GM18498 (cell line): ENCODE measurements at regions not wholly inside any gene's neighbourhood (a gene's known extent, or its start where the extent isn't known, plus 50 kb on each side); places are given as distances from the start of the nearest gene placed in this dataset.

Source experiments
- ATAC-seq: cut with Tn5 transposase; IDR thresholded peaks from one replicate; pipeline ENCODE4 v1.9.1; 2021; ENCODE audit warnings: mild to moderate bottlenecking, moderate library complexity; ENCODE audit not compliant: unreplicated experiment

DNA sequence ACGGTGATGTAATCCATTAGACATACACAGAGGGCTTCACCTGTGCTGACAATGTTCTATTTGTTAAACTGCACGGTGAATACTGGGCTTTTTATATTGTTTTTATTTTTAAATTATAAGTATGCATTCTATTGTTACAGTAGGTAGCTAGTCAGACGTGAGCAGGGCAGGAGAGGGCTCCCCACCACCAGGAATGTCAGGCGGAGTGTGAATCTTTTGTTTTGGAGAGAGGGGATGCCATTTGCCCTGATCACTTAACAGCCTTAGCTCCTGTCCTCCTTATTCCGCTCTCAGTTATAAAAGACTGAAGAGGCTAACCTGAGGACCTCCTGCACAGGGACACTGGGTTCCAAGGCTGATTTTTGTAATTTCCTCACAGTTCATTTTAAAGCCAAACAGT is 151.6 kb upstream of the TAPT1 start:
- no peak for ATAC-seq

GRCh38 chr4:16365036-16365569 is 138.8 kb upstream of the TAPT1 start:
- no peak for ATAC-seq

- ATAC-seq: no peak
These were observed 134.5 kb upstream of the TAPT1 start for GRCh38 chr4:16360694-16361262.

DNA sequence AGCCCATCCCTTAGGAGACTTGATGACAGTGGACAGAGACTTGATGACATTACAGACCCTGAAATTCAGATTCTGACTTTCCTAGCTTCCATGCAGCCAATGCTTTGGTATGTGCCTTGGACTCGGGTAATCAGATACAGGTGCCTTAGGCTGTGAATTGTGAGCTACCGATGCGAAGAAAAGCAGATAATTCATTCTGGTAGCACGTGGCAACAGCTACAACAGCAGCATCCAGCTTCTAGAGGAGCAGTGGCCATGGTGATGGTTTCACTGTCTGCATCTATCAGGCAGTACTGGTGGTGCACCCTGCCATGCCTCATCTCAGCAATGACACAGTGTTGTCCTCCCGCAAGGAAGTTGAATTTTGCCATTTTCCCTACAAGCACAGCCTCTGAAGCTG is 126.9 kb upstream of the TAPT1 start:
- no peak for ATAC-seq

DNA sequence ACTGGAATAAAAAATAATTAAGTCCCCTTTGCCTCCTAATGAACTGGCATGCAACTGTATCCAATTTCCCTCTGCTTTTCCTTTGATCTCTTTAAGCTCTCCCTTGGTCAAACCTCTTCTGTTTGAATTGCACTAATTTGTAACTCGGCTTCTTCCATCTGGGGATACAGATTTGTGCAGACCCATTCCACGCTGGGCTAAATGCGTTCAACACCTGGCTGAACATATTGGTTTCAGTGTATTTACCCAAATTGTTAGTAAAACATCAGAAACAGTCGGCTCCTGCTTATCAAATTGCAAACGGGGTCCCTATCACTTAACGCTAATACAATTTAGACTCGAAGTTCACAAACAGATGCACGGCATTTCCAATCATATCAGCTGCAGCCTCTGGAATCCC is 124.9 kb upstream of the TAPT1 start:
- ATAC-seq: no peak

DNA sequence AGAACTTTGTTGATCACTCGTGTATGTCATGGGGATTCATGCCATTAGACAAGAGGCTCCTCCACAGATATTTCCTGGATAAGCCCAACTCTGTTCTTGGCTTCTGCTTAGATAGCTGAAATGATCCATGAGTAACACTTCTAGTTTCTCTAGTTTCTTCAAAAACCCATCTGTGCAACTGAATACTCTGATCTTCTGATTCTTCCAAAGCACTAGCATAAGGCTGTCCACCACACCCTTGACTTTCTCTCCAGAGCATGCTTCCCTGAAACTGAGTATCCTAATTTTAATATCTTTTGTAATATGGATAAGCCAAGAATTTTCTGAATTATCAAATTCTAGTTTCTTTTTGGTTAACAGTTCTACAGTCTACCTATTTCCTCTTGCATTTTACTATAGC is 118.6 kb upstream of the TAPT1 start:
- no peak for ATAC-seq

DNA sequence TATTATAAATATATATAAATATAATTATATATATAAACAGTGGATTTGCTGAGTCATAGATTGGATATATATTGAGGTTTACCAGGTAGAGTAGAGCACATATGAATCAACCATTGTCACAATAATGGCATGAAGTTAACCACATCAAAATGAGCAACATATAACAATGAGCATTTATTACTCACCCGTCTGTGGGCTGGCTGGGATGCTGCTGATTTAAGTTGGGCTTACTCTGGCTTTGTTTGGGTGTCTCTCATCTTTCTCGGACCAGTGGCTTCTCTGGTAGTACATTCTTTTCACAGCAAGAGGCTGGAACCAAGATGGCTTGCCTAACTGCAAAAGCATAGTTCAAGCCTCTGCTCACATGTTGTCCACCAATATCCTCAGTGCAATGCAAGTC is 111.7 kb upstream of the TAPT1 start:
- no peak for ATAC-seq

GRCh38 chr4:16334601-16335000 is 108.3 kb upstream of the TAPT1 start:
- no peak for ATAC-seq

DNA sequence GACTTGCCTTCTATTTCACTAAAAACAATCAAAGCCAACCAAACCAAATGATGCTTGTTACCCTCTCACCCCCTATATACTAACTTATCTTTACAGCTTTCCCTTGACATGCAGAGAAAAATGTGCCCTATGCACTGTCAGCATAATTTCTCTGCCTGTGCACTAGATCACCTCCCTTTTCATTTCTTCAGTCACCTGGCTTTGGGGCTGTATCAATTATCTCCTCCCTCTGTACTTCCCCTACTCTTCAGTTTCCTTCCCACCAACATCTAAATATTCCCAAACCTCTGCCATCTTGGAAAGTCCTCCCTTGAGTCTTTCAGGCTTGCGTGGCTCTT is 103.5 kb upstream of the TAPT1 start:
- no peak for ATAC-seq

- ATAC-seq: no peak
These were observed 103.0 kb upstream of the TAPT1 start for GRCh38 chr4:16329125-16329796.

GRCh38 chr4:16322183-16322582 is 95.9 kb upstream of the TAPT1 start:
- no peak for ATAC-seq

DNA sequence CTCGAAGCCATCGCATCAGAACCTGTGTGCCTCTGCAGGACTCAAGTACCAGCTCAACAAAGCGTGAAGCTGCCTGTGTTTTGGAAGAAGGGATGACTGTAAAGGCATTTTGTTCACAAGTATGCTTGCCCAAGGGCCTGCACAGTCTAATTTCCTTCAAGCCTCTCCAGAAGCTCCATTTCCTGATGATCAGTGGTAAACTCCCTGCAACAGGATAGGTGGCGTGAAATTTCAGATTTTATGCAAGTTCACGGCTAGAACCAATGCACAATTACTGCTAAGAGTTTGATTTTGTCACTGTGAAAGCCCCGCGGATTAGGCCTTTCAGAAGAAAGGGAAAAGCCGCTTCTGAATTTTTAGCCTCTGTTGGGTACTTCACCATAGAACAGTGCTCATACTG is 89.2 kb upstream of the TAPT1 start:
- no peak for ATAC-seq

DNA sequence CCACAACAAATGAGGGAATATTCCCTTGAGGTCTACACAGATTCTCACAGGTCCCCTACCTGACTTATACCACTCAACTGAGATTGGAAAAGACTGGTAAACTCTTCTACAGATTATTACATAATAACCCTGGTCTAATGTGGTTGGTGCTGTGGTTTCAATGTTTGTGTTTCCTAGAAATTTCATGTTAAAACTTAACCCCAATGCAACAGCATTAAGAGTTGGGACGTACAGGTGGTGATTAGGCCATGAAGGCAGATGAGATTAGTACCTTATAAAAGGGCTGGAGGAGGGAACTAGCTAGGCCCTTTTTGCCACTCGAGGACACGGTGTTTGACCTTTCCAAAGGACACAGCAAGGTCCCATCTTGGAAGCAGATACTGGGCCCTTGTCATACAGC is 84.3 kb upstream of the TAPT1 start:
- no peak for ATAC-seq

DNA sequence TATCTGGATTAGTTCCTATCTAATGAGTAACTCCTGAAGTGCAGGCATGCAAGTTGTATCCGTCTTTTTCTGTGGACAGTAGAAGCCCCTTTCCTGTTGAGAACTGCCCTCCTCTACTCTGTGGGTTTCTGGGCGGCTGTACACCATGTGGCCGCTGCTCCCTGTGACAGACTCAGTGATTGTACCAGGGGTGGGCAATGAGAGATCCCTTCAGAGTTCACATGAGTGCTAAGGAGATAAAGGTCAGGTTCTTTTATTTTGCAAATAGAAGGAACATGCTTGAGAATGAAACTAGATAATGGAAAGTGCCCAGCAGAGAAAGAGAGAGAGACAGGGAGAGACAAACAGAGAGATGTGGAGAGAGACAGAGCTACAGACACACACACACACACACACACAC is 76.4 kb upstream of the TAPT1 start:
- ATAC-seq: no peak

DNA sequence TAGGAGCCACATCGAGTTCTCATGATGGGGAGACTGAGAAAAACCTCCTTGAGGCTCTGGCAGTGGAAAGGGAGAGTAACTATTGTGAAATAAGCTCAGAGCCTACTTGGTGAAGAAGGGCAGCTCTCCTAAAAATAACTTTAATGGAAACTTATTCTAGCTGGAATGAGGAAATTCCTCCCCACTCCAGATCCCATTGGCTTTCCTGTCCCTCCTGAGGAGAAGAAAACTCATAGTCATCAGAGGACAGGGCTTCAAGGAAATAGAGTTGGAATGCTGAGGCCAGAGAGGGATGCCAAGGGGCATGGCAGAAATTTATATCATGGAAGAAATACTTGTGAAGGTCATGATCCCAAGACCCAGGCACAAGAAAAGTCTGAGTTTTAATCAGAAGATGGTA is 70.7 kb upstream of the TAPT1 start:
- ATAC-seq: no peak

- ATAC-seq: no peak
These were observed 68.2 kb upstream of the TAPT1 start for GRCh38 chr4:16294455-16294854.

DNA sequence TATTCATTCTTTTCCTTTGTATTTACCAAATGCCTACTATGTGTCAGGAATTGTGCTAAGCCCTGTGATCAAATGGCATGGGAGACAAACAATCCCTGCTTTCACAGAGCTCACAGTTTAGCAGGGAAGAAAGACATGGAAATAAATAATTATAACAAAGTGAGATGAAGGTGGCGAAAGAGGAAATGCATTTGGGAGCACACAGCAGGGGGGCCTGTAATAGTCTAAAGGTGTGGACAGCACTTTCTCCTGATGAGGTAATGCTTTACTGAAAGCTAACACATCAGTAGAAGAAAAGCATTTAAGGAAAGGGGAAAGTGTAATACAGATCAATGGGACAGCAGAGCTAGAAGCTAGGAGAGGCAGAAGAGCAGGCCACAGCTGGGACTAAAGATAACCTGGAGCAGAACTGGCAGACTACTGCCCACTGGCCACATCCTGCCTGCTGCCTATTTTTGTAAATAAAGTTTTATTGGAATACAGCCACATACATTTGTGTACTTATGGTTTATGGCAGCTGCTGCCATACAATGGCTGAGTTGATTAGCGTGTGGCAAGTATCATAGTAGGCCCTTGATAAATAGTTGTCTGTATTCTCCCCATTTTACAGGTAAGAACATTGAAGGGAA is 67.1 kb upstream of the TAPT1 start:
- ATAC-seq: no peak

- ATAC-seq: no peak
These were observed 66.3 kb upstream of the TAPT1 start for GRCh38 chr4:16292585-16292984.

DNA sequence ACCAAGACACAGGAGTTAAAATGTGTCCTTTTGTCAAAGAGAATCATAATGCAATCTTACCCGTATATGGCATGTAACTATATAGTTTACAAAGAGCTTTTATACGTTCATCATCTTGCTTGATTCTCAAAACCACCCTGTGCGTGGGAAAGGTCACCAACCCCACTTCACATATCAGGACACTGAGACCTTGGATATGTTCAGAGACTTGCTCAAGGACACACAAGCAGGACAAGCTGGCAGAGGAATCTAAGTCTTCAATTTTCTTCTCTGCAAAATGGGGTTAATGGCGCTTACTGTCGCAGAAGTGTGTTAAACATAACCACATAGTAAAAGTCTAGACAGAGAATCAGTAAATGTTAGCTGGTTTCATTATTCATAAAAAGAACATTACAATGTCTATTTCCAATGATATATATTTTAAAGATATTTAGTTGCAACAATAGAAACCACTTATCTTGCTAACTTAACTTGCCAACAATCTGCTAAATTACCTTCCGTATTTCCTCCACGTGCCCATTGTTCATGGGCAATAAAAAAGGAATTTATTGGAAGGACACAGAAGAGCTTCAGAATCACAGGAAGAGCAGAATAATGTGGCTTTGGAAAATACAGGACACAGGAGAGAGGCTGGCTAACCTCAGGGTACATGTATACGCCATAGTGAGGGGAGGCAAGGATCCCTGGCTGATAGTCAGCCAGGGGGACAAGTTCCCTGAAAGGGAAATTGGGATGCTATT is 64.6 kb upstream of the TAPT1 start:
- ATAC-seq: no peak

- ATAC-seq: no peak
These were observed 63.8 kb upstream of the TAPT1 start for GRCh38 chr4:16289897-16290554.

DNA sequence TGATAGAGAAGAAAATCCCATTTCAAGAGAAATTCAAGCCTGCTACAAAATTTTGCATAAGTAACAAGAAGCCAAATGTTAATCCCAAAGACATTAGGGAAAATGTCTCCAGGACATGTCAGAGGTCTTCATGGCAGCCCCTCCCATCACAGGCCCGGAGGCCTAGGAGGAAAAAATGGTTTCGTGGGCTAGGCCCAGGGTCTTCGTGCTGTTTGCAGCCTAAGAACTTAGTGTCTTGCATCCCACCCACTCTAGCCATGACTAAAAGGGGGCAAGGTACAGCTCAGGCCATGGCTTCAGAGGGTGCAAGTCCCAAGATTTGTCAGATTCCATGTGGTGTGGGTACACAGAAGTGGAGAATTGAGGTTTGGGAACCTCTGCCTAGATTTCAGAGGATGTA is 57.8 kb upstream of the TAPT1 start:
- no peak for ATAC-seq
